Neural crest cell (in vitro differentiated cells): ENCODE measurements at regions not wholly inside any gene's neighbourhood (a gene's known extent, or its start where the extent isn't known, plus 50 kb on each side); places are given as distances from the start of the nearest gene placed in this dataset.
A peak's percentile ranks its signal among the peaks of the same experiment; 100 is the strongest.

Source experiments
- DNase-seq: peaks from one replicate; pipeline ENCODE4 v3.0.0; 2021; ENCODE audit warnings: low read depth, mixed read lengths, low spot score
- H3K27ac Mint-ChIP-seq: one replicate; pipeline ENCODE4 v1.8.0; 2021; ENCODE audit warnings: mild to moderate bottlenecking, mixed read lengths; ENCODE audit not compliant: unreplicated experiment
- H3K27me3 Mint-ChIP-seq: 2 replicates; pipeline ENCODE4 v1.8.0; 2021; ENCODE audit warnings: low read depth, mild to moderate bottlenecking, mixed read lengths
- H3K36me3 Mint-ChIP-seq: 2 replicates; pipeline ENCODE4 v1.8.0; 2021; ENCODE audit warnings: low read depth, mild to moderate bottlenecking, mixed read lengths
- H3K4me1 Mint-ChIP-seq: 2 replicates; pipeline ENCODE4 v1.8.0; 2021; ENCODE audit warnings: mixed read lengths
- H3K4me3 Mint-ChIP-seq: one replicate; pipeline ENCODE4 v1.8.0; 2021; ENCODE audit warnings: mild to moderate bottlenecking, mixed read lengths
- H3K9me3 Mint-ChIP-seq: 2 replicates; pipeline ENCODE4 v1.8.0; 2021; ENCODE audit warnings: mixed read lengths
- TF ChIP-seq, protein P1 (sequence below): fragments of 200-600 bp; sonication (generic); conservative IDR thresholded peaks from 2 replicates; pipeline ENCODE4 v1.5.0; 2021; ENCODE audit warnings: antibody characterized with exemption, mild to moderate bottlenecking

DNA sequence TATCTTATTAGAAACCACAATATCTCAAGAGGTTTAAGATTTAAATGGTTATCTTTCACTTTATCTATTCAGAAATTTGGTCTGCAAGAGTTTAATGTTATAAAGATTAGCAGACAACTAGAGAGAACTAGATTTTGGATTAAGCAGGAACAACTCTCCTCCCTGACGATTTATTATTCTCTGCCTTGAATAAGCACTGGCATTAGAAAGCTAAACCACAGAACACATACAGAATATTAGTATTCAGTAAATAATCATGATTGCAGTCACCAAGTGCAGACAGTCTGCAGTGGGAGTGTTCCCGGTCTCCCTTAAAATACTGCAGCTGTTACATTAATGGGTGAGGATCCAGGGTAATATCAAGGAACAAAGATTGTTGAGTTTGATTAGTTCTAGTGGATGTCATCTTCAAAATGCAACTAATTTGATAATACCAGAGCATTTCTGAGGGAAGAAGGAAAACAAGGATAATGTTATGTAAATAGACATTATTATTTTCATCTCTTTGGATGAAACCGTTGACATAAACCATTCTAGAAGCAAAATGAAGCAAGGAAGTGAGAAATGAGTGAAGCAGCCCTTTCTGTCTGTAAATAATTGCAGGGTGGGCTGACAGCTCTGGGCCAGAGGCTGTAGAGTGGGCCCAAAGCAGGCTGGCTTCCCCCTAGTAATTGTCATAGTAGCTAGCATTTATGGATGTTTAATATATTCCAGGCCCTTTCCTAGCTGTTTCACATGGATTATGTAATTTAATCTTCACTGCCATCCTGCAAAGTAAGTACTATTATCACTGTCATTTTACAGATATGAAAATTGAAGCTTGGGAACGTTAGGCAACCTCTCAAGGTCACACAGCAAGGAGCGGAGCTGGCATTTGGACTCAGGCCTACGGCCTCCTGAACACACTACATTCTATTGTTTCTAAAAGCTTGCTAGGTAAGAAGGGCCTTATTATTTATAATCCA lies 79.4 kb downstream of the DYRK2 start:
- Mint-ChIP-seq H3K27me3 (no peaks in the 10 kb centered on the region), H3K27ac (peak overlapping the region; percentile 38), H3K36me3 (no peaks in the 10 kb centered on the region), H3K4me3 (no peak overlapping the region), H3K9me3 (peaks cover 3% of the 10 kb centered on the region), H3K4me1 (no peaks in the 10 kb centered on the region)
- TF ChIP-seq, protein P1, sequence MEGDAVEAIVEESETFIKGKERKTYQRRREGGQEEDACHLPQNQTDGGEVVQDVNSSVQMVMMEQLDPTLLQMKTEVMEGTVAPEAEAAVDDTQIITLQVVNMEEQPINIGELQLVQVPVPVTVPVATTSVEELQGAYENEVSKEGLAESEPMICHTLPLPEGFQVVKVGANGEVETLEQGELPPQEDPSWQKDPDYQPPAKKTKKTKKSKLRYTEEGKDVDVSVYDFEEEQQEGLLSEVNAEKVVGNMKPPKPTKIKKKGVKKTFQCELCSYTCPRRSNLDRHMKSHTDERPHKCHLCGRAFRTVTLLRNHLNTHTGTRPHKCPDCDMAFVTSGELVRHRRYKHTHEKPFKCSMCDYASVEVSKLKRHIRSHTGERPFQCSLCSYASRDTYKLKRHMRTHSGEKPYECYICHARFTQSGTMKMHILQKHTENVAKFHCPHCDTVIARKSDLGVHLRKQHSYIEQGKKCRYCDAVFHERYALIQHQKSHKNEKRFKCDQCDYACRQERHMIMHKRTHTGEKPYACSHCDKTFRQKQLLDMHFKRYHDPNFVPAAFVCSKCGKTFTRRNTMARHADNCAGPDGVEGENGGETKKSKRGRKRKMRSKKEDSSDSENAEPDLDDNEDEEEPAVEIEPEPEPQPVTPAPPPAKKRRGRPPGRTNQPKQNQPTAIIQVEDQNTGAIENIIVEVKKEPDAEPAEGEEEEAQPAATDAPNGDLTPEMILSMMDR = no peak
- DNase-seq = no peak

DNA sequence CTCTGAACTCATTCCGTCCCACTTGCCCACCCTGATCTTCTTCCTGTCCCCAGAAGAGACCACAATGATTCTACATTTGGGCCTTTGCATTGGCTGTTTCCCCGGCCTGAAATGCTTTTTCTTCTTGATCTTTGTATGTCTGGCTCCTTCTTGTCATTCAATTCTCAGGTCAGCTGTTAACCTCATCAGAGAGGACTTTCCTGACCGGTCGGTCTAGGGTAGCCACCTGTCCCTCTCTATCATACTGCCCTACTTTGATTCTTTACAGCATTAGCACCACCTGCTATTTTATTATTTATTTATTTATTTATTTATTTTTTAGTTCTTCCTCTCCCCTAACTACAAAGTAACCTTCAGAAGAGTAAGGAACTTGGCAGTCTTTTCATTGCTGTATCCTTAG lies 84.3 kb downstream of the DYRK2 start:
- H3K36me3 Mint-ChIP-seq = no peaks in the 10 kb centered on the region
- TF ChIP-seq, protein P1 = no peak
- peaks cover 3% of the 10 kb centered on the region for H3K9me3 Mint-ChIP-seq
- H3K27me3 Mint-ChIP-seq = no peaks in the 10 kb centered on the region
- no peak for DNase-seq
- H3K4me1 Mint-ChIP-seq = no peaks in the 10 kb centered on the region
- peak overlapping the region; percentile 3 for H3K27ac Mint-ChIP-seq
- H3K4me3 Mint-ChIP-seq = no peak overlapping the region

DNA sequence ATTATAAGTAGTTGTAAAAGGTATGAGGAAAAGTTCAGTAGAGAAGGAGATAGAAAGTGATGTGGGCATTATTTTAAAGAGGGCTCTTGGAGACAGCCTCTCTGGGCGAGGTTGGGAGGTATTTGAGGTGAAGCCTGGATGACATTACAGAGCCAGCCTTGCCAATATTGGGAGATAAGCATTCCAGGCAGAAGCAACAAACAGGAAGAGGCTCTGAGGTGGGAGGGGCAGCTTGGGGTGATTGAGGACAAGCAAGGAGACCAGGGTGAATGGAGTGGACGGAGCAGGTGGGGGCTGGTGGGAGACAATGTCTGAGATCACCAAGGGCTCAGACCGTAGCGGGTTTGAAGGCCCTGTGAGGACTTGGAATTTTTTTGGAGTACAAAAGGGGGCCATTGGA lies 87.3 kb downstream of the DYRK2 start:
- TF ChIP-seq, protein P1 = no peak

DNA sequence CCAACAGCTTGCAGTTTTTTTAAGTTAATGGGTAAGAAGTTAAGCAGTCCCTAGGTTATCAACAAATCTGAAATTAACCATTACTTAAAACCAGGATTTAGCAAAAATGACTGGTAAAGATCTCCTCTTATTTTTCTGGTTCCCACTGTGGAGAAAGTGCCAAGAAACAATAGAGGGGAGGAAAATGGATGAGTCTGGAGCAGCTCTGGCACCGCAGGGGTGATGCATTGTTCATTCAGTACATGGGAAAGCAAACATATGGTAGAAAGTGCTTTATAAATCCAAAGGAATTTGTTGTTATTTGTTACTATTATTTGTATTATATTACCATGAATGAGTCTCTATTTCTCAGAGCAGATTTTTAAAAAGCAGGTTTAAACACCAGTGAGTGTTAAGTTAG lies 92.2 kb downstream of the DYRK2 start:
- Mint-ChIP-seq H3K36me3 (no peaks in the 10 kb centered on the region), H3K27ac (no peak overlapping the region), H3K4me3 (no peak overlapping the region), H3K9me3 (no peaks in the 10 kb centered on the region), H3K4me1 (peaks cover 5% of the 10 kb centered on the region), H3K27me3 (no peaks in the 10 kb centered on the region)
- no peak for DNase-seq
- TF ChIP-seq, protein P1 = no peak

More for the DNA sequence above, 87.3 kb downstream of the DYRK2 start:
- Mint-ChIP-seq H3K4me1 (peaks cover 5% of the 10 kb centered on the region), H3K27ac (no peak overlapping the region), H3K4me3 (no peak overlapping the region), H3K27me3 (no peaks in the 10 kb centered on the region), H3K36me3 (no peaks in the 10 kb centered on the region), H3K9me3 (peaks cover 3% of the 10 kb centered on the region)
- DNase-seq = no peak

DNA sequence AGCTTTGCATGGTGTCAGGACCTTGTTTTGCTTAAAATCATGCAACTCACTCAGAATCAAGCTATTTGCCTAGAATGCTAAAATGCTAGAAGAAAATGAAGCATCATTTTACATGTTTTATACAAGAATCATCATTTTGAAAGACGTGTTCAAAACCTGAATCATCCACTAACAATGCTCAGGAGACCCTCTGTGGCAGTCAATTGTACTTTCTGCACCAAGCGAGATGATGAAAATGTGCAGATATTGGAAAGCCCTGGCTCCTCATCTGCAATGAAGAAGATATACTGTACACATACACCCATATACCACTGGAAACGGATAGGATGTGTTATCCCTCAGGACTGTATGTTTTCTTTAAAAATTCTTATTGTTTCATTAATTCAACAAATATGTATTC lies 92.7 kb downstream of the DYRK2 start:
- H3K27ac Mint-ChIP-seq = no peak overlapping the region
- peaks cover 3% of the 10 kb centered on the region for H3K9me3 Mint-ChIP-seq
- no peak for DNase-seq
- no peak overlapping the region for H3K4me3 Mint-ChIP-seq
- H3K27me3 Mint-ChIP-seq = no peaks in the 10 kb centered on the region
- H3K36me3 Mint-ChIP-seq = no peaks in the 10 kb centered on the region
- H3K4me1 Mint-ChIP-seq = peaks cover 5% of the 10 kb centered on the region
- TF ChIP-seq, protein P1 = no peak
